KBM-7 (cell line): ENCODE measurements at regions not wholly inside any gene's neighbourhood (a gene's known extent, or its start where the extent isn't known, plus 50 kb on each side); places are given as distances from the start of the nearest gene placed in this dataset.

ENCODE experiments used
- DNase-seq: peaks from one replicate; pipeline ENCODE4 v3.0.0-alpha.2; 2015
- in situ Hi-C: fragments of 300-500 bp; cut with MboI; formaldehyde crosslinking; loops from 2 replicates; pipeline ENCODE4 v1.14.3; 2020; ENCODE audit warnings: low sequenced_read_pairs, low pct_unique_long_range_greater_than_20kb, mixed read lengths

DNA sequence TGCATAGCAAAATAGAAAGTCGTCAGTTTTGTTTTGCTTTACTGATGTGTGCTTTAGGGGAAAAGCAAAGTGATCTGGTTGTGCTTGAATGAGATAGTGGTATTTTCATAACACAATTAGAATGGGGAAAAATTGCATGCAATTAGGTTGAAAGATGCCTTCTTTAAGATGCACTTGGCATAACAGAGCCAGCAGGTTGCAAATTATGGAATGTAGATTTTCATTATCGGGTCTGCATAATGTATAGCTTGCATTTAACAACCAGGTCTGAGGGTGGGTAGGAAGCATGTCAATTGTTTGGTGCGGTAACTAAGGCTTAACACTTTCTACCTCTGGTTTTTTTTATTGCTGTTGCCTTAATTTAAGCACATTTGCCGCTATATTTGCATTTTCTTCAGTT, 370.7 kb upstream of the MCTP2 start:
- no peak for DNase-seq
- in situ Hi-C loops = no loop called here

DNA sequence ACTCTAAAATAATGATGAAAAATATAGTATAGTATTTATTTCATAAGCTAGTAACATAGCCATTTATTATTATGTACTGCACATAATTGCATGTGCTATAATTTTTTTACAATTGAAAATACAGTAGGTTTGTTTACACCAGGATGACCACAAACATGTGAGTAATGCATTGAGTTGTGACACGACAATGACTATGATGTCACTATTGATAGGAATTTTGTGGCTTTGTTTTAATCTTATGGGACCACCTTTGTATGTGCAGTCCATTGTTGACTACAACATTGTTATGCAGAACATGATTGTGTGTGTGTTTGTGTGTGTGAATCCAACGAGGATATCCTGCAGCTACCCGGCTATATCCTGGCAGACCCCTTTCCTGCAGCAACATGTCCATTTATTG, 372.2 kb upstream of the MCTP2 start:
- DNase-seq = no peak
- in situ Hi-C loops = no loop called here

DNA sequence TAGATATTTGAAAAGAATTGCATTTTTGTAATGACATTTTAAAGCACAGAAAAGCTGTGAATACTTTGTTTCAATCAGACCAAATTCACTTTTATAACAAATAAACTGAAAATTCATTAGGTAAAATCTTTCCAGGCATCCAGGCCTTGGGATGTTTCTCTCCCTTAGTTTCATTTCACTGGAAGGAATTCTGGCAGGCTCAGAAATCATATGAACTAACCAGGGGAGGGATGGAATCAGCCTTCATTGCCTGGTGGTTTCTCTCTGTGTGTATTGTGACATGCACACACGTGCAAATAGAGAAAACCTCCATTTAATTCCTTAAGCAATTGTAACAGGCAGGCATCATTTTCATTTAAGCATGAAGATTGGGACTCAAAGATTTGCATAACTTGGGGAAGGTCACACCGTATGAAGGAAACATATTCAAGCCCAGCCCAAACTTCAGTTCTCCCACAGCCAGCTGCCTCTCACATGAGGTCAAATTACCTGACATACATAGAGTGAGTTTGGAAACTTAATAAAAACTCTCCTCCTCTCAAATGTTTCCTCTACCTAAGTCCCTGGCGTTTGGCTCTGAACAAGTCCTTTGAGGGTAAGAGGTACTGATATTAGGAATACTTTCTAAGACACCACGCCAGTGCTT, 376.1 kb upstream of the MCTP2 start:
- in situ Hi-C loops = no loop called here
- DNase-seq = no peak

DNA sequence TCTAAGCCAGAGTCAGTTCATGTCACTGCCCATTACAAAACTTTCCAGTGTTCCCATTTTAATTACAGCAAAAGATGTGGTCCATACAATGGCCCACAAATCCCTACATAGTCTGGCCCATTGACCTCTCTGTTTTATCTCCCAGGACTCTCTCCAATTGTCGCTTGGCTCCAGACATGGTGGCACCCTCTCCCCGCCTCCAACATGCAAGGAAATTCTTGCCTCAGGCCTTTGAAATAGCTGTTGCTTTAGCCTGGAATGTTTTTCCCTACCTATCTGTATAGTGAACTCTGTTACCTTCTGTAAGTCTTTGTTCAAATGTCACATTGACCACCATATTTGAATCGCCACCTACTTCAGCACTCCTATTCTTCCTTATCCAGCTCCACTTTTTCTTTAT, 377.3 kb upstream of the MCTP2 start:
- in situ Hi-C loops = no loop called here

GRCh38 chr15:93852761-93853160, 378.6 kb upstream of the MCTP2 start:
- in situ Hi-C loops = no loop called here

More for the DNA sequence above, 377.3 kb upstream of the MCTP2 start:
- no peak for DNase-seq

DNA sequence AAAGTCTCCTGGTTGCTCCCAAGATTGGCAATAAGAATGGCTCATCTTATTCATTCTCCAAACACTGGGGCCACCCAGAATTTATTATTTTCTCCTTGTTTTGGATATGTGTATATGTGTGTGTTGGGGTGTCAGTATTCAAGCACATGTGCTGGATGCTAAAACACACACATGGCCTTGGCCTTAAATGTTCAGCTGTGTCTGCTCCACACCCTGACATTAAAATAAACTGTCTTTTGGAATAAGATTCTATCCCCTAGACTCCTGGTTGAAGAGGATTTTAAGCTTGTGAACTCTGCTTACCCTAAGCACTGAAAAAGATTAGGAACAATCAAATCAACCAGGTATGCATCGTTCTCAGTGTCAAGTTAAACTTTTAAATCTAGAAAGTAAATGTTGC, 382.9 kb upstream of the MCTP2 start:
- no peak for DNase-seq
- in situ Hi-C loops = no loop called here

More at GRCh38 chr15:93852761-93853160, 378.6 kb upstream of the MCTP2 start:
- no peak for DNase-seq

GRCh38 chr15:93848076-93848475, 383.3 kb upstream of the MCTP2 start:
- in situ Hi-C loops = no loop called here
- no peak for DNase-seq

DNA sequence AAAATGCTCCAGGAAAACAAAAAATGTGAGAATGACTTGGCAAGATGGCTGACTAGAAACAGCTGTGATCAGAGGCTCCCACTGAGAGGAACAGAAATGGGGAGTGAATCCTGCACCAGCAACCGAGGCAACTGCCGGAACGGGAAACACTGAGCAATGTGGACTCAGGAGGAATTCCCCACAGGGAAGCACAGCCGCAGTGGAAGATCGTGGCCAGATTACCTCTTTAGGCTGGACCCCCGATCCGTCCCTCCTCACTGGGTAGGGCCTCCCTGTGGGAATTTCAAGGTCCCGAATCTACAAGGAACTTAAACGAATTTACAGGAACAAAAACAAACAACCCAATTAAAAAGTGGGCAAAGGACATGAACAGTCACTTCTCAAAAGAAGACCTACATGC, 385.2 kb upstream of the MCTP2 start:
- DNase-seq = no peak
- in situ Hi-C loops = no loop called here

- no peak for DNase-seq
- in situ Hi-C loops = no loop called here
Observed at GRCh38 chr15:93837450-93837849, 393.9 kb upstream of the MCTP2 start.

DNA sequence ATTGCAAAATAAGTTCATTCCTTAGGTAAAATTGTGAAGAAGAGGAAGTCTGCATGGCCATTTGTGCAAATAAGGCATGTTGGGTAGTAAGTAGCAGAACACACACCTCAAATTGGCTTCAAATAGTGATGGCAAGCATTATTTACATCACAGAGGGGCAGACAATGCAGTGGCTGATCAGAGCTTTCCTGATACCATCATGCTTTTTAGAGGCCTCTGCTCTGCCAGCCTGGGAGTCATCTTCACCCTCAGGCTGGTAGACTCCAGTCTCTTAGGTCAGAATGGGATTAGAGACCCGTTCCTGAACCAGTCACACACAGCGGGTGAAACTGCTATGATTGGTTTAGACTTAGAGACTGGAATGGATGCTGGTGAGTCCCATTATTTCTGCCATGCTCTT, 396.0 kb upstream of the MCTP2 start:
- DNase-seq = no peak
- in situ Hi-C loops = no loop called here

DNA sequence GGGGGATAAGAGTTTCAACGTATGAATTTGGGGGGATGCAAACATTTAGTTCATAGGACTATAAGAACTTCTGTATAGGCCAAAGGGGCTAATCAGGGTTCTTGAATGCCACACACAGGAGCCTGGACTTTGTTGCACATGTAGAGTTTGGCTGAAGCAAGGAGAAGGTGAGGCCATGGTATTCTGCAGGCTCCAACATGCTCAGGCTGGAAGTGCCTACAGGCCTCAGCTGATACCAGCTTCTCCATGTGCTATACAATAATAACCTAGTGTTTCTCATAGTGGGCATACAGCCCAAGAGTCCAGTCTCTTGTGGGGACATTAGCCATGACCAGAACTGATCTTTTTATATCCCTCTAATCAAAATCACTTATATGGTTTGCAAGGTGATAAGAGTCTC, 399.7 kb upstream of the MCTP2 start:
- in situ Hi-C loops = no loop called here
- no peak for DNase-seq

GRCh38 chr15:93830221-93831080, 400.9 kb upstream of the MCTP2 start:
- no peak for DNase-seq
- in situ Hi-C loops = no loop called here

DNA sequence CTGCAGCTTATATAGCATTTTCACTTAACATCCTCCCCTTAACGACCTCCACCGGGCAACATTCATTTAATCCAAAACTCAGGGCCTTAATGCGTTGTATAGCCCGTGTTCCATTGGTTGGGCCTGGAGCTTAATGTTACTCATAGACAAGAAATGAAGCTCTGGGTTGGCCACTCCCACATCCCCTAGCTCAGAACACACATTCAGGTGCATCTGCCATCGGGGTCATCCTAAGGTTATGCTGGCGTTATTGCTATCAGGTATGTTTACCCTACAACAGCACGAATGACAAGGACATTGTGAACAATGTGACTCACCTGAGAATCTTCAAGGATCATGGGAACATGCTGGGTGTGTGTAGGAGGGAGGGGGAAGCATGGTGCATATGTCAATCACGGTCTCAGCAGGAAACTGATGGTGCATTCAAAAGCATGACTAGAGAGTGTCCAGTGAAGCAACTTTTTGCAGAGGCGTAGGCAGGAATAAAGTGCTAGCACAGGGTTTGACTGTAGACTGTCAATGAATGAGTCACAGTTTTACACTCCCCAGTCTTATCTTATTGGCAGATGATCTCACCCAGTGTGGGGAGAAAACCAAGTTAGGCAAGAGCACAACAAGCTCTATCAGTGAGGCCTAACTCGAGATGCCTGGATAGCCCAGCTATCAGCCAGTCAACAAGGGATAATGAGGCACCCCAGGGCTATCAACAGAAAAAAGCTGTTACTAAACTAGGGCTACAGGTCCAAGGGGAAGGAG, 402.1 kb upstream of the MCTP2 start:
- DNase-seq = no peak
- in situ Hi-C loops = no loop called here

DNA sequence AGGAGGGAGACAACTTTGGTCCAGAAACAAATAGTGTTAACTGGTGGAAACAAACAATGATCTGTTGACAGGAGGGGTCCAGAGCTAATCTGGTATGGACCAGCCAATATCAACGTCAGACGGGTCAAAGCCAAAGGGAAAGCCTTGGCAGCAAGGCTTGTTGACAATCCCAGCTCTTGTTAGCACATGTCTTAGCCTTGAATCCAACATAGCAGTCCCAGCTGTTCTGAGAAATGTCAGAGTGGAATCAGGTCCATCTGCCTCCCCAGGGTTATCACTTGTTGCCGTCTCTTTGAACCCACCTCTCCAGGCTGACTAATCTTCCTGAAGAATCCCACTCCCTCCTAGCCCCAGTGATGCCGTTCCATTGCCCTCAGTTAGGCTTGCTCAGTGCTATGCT, 404.6 kb upstream of the MCTP2 start:
- no peak for DNase-seq
- in situ Hi-C loops = no loop called here

GRCh38 chr15:93826293-93826692, 405.1 kb upstream of the MCTP2 start:
- no peak for DNase-seq
- in situ Hi-C loops = no loop called here

GRCh38 chr15:93825682-93826081, 405.7 kb upstream of the MCTP2 start:
- DNase-seq = no peak
- in situ Hi-C loops = no loop called here

GRCh38 chr15:93823971-93824913, 407.1 kb upstream of the MCTP2 start:
- in situ Hi-C loops = no loop called here
- no peak for DNase-seq

- in situ Hi-C loops = no loop called here
- no peak for DNase-seq
Observed at GRCh38 chr15:93820566-93820965, 410.8 kb upstream of the MCTP2 start.

DNA sequence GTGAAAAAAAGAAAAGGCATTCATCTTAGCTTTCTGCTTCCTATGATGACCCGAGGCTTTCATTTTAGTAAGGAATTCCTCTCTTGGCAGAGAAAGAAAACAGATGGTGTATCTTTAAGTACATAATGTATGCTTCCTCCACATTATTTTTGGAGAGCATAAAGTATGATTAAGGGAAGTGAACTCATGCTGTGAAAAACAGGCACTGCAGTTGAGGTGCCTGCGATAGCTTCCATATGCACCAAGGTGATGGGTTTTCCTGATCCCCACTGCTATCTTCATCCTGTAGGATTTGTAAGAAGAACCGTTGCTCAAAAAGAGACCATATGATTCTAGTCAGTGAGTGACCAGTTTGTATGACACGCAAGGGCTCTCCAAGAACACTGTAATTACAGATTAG, 411.5 kb upstream of the MCTP2 start:
- in situ Hi-C loops = no loop called here
- no peak for DNase-seq
